ENCODE measurements at regions not wholly inside any gene's neighbourhood (a gene's known extent, or its start where the extent isn't known, plus 50 kb on each side); places are given as distances from the start of the nearest gene placed in this dataset.

- no peak for TF ChIP-seq CTCF (conservative IDR thresholded peaks at IDR 0.05; ENCODE audit: low read length)
- TF ChIP-seq EZH2phosphoT487 (IDR thresholded peaks at IDR 0.05; ENCODE audit: borderline replicate concordance) = no peak
Measured at GRCh38 chr7:85924062-85924461, 719.6 kb upstream of the GRM3 start.

Data from Loucy (cell line).